ENCODE measurements at regions not wholly inside any gene's neighbourhood (a gene's known extent, or its start where the extent isn't known, plus 50 kb on each side); places are given as distances from the start of the nearest gene placed in this dataset.
A peak's percentile ranks its signal among the peaks of the same experiment; 100 is the strongest.
"Not testable (repeated sequence)": the region's sequence is repeated elsewhere in the genome, so short reads cannot be mapped to it uniquely, and the experiment has no call there.

GRCh38 chr5:154618696-154619095 lies 136.5 kb upstream of the LARP1 start:
- no peak for DNase-seq

- no peak for DNase-seq
Observed at GRCh38 chr5:154614595-154614994, 136.6 kb upstream of the HAND1 start.

DNA sequence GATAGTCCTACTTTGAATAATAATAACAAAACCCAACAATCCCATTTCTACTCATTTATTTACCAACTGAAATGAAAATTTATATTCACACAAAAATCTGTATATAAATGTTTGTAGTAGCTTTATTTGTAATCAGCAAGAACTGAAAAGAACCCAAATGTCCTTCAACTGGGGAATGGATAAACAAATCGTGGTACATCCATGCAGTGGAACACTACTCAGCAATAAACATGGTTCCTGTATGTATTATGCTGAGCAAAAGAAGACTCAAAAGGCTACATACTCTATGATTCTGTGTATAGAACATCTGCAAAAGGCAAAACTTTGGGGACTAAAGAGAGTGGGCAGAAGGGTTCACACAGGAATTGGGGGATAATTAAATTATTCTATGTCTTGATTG lies 136.1 kb upstream of the HAND1 start:
- DNase-seq = no peak

DNA sequence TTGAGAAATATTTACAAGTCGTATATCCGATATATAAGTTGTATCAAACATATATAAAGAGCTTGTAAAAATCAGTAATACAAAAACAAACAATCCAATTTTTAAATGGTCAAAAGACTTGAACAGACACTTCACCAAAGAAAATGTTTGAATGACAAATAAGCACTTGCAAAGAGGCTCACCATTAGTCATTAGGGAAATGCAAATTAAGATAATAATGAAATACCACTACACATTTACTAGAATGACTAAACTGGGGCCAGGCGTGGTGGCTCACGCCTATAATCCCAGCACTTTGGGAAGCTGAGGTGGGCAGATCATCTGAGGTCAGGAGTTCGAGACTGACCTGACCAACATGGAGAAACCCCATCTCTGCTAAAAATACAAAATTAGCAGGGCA lies 134.6 kb upstream of the HAND1 start:
- no peak for DNase-seq

DNA sequence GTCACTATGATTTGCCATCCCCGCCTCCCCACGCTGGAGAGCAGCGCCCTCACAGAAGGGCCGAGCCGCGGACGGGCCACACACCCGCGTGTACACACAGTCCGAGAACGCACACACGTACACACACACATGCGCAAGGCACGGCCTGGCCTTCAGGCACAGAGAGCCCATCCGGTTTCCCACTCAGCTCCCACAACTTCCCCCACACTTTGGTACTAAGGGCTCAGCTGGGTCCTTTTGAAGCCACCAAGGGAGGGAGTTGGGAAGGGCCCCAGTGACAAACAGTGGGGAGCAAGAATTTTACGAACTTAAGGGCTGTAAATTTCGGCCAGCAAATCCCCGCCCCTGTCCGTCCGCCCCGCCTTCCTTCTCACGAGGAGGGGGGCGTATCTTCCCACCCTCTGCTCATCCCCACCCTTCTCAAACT lies 133.3 kb upstream of the HAND1 start:
- DNase-seq = no peak

GRCh38 chr5:154610321-154611154 lies 132.5 kb upstream of the HAND1 start:
- peak; percentile 79 for DNase-seq

DNA sequence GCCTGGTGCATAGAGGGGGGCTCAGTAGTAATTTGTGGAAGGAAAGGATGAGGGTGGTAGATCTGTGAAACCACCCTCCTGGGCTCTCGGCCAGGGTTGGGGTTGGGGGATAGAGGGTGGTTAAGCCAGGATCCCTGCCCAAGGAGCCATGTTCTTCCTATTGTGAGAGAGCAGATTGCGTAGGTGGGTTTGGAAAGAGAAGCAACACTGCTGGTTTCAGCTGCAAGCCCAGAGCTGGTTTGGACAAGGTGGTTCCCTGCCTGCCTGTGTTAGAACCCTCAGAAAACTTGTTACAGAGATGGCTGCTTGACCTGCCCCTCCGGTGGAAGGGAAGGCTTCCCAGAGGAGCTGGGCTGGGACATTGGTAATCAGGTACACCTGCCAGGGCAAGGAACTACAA lies 131.2 kb upstream of the HAND1 start:
- DNase-seq = no peak

DNA sequence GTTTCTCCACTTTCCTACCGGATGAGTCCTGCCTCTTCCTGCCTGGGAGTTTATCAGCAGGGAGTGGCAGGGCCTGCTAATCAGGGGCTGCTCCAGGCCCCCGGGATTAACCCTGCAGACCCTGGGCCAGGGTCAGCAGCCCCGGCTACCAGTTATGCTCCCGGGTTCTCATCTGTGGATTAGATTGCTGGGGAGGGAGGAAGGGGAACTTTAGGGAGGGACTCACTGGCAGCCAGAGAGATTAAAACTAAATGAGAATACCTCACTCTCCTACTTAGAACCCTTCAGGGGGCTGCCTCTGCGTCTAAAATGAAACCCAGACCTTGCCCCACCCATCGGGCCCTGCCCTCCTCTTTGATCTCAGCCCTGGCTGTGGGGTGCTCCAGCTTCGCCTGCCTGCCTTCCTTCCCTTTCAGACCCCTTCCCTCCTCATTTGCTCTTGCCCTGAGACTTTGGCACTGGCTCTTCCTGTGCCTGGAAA lies 130.5 kb upstream of the HAND1 start:
- DNase-seq = no peak

DNA sequence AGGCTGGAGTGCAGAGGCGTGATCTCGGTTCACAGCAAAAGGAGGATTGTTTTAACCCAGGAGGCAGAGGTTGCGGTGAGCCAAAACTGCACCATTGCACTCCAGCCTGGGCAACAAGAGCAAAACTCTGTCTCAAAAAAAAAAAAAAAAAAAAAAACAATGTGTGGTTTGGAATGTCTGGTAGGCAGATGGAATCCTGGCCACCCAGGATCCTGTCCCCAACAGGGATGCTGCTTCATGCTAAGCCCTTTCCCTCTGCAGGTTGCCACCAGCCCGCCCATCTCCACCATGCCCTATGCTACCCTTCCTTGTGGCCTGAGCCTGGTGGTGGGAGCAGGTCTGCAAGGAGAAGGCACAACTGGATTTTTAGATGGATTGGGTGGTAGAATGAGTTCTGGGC lies 129.7 kb upstream of the HAND1 start:
- no peak for DNase-seq

- no peak for DNase-seq
Observed at GRCh38 chr5:154606246-154606645, 128.2 kb upstream of the HAND1 start.

DNA sequence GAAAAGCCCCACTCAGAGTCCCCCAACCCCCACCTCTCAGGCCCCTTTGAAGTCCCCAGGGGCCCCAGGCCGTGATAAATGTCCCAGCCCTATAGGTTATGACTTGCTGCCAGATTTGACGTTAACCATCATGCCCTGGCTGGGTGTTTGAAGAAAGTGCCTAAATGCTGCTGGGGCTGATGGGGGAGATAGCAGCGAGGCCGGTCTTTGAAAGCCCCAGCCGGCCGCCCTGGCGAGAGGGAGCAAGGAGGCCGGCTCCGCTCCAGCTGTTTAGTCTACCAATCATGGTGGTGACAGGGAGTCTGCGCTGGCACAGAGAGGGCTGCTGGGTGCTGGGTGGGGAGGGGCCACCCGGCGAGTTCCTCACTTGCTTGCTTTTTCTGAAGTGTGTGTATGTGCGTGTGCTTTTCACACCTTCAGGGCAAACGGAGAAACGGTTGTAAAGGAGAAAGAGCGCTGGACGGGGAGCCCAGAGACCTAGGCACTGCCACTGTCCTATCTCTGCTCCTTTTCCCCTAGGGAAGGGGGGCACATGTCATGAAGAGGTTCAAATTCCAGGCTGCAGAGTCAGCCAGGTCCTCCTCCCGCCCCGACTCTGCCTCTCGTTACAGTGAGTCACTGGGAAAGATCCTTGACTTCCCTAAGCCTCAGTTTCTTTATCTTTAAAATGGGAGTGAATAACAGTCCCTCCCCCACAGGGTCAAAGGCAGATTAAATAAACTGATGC lies 126.1 kb upstream of the HAND1 start:
- DNase-seq = no peak

DNA sequence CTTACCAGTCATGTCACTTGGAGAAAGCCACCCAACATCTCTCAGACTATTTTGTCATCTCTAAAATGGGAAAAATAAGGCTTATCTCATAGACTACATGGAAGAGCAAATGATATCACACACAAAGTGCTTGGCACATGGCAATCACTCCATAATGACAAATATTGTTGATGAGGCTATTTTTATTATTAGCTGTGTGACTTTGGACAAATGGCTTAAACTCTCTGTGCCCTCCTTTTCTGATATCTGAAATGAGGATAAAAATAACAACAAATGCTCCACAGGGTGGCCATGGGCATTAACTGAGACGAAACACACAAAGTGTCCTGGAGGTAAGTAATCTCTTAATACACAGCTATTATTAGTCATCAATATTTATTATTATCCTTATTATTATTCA lies 125.5 kb upstream of the HAND1 start:
- DNase-seq = no peak

- DNase-seq = no peak
Observed at GRCh38 chr5:154603011-154603410, 125.0 kb upstream of the HAND1 start.

DNA sequence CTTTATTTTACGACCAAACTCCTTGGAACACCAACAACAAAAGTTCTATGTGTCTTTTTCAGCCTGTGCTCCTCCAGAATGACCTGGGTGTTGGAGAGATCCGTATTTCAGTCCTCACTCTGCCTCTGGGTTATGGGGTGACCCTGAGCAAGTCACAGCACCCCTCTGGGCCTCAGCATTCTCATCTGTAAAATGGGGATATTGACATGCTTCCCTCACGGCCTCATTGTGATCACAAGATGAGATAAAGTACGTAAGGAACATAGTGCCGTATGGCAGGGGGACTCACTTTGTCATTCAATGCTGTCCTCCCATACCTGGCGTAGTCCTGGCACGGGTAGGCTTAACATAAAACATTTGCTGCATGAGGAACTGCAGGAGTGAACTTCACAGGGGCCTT lies 123.0 kb upstream of the HAND1 start:
- no peak for DNase-seq

DNA sequence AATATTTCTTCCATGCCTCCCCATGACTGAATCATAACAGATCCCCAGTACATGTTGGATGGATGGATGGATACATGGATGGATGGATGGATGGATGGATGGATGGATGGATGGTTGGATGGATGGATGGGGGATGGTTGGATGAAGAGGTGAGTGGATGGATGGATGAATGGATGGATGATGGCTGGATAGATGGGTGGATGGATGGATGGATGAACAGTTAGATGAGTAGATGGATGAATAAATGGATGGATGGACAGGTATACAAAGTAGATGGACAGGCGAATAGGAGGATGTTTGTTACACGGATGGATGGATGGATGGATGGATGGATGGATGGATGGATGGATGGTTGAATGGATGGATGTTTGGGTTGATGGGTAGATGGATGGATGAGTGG lies 120.0 kb upstream of the HAND1 start:
- no peak for DNase-seq

DNA sequence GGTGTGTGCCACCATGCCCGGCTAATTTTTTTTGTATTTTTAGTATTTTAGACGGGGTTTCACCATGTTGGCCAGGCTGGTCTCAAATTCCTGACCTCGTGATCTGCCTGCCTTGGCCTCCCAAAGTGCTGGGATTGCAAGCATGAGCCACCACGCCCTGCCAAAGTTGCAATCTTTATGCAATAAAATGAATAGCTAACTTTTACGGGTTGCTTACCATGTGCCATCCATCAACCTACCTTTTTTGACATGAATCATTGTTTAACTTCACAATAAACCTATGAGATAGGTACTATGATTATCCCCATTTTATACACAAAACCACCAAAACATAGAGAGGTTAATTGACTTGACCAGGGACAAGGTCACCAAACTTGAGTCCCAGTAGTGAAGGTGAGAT lies 118.8 kb upstream of the HAND1 start:
- not testable (repeated sequence) for DNase-seq

DNA sequence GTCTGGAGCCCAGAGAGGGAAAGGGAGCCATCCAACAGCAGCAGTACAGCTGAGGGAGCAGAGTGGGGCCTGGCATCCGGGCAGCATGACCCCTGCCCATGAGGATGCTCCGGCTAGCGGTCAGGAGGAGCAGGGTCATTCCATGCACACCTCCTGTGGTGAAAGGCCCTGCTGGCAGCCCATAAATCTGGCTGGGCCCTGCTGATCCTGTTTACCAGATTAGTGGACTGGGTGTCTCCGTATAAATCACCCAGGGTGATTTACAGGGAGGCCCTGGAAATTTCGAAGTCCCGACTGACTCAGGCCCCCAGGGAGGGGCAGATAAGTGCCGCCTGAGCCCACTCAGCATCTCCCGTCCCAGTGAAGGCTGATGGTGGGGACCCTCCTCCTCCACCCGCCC lies 117.6 kb upstream of the HAND1 start:
- no peak for DNase-seq

- DNase-seq = no peak
Observed at GRCh38 chr5:154593796-154594195, 115.8 kb upstream of the HAND1 start.

DNA sequence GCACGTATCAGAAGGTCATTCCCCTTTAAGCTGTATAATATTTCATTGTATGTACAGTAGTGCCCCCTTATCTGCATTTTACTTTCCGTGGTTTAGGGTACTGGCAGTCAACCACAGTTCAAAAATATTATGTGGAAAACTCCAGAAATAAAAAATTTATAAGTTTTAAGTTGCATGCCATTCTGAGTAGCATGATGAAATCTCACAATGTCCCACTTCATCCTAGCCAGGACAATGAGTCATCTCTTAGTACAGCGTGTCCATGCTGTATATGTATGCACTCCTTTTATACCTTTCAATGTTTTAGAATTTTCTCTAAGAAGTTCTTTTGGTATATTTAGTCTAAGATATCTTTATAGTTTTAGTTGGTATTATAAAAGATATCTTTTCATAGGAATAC lies 115.0 kb upstream of the HAND1 start:
- DNase-seq = no peak

GRCh38 chr5:154590093-154590724 lies 112.2 kb upstream of the HAND1 start:
- DNase-seq = no peak

DNA sequence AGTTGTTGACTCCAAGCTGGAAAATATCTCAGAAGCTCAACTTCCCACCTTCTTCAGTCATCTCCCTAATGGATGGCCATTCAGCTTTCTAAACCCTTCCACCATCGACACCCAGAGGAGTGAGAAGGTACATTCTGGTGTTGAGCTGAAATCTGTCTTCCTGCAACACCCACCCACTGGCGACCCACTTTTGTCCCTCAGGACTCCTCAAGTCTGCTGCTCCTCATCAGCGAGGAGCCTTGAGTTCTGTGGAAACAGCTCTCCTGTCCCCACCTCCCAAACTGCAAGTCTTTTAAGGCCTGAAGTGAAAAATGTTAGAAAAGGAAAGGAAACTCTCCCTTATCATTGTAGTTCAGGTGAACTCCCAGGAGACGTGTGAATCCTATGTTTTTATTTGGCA lies 111.5 kb upstream of the HAND1 start:
- no peak for DNase-seq

- DNase-seq = not testable (repeated sequence)
Observed at GRCh38 chr5:154588833-154589425, 110.9 kb upstream of the HAND1 start.

DNA sequence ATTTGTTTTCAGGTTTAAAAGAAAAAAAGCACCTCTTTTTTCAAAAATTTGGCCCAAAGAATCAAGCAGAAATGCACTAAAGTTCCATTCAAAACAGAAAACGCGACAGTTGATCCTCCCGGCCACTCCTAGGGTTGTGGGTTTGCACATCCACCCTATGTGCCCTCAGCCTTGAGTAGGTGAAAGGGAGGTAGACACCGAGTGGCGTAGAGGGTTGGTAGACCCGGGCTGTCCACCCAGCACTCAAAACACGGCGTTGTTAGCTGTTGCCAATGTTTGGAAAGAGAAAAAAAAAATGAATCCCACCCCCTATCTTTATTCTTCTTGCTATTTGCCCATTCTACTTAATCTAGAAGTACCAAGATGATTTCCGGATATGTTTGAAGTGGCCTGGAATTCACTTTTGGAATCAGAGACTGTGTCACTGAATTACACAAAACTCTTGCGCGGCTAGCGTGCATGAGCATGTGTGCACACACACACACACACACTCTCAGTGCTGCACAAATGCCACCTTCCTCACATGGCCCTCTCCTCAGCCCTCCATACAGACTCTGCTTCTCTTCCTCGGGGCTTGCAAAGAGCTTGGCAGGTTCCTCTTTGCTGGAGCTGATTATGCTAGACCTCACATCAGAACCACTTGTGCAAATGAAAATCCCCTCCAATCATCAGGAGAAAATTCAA lies 110.2 kb upstream of the HAND1 start:
- no peak for DNase-seq
